NCI-H345 (cell line): ENCODE measurements at regions not wholly inside any gene's neighbourhood (a gene's known extent, or its start where the extent isn't known, plus 50 kb on each side); places are given as distances from the start of the nearest gene placed in this dataset.
"Not testable (repeated sequence)": the region's sequence is repeated elsewhere in the genome, so short reads cannot be mapped to it uniquely, and the experiment has no call there.

Experiments used
- DNase-seq: peaks from one replicate; lab custom pipeline; 2025; lab: John Stamatoyannopoulos, UW

DNA sequence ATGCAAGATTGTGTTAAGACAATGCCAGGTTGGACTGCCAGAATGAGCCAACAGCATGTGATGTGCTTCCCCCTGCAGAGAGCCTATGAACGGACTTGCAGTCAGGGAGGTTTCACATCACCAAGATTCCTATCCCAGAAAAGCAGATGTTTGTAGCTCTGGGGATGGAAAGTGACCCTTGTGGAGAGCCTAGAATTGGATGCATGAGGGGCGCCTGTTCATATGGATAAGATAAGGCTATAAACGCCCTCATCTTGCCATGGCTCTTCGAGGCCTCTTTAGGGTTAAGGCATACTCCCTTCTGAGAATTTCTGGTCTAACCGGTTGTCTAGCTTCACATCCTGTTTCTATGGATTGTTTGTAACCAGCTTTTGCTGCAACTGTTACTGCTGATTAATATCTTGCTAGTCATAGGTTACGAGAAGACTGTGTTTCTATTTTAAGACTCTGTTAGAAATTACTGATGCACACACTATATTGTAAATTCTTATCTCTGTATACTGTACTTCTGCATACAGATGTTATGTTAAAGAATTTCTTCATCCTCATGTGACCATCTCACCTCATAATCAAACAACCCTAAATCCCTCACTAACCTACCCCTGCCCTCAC lies 295.8 kb downstream of the PTGER3 start:
- DNase-seq: not testable (repeated sequence)

- DNase-seq: no peak
These were observed 292.9 kb downstream of the PTGER3 start for GRCh38 chr1:70754701-70755100.

DNA sequence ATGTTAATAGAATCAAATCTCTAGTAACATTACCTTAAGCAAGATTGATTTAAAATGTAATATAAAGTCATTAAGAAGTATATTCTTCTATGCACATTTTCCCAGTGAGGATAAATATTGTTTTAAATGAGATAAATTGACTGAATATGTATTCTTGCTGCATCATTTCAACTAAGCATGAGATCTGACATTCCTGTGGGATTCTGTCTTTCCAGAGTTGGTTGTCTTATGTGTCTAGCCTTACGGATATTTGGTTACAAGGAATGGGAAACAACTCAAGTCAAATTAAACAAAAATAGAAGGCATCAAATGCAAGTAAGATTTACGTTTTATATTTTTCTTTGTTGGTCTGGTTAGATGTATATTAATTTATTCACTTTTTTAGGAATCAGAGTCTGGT lies 287.5 kb downstream of the PTGER3 start:
- no peak for DNase-seq

DNA sequence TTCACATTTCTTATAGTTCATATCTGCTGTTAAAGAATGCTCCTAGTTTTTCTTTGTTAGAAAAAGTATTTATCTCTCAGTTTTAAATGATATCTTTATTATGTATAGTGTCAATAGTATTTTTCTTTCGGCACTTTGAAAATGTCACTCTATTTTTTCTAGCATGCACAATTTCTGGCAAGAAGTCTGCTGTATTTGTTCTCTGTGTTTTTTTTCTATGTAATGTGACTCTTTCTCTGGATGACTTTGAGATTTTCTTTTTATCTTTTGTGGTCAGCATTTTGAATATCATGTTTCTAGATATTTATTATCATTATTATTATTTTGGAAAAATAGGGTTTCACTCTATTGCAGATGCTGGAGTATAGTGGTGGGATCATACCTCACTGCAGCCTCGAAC lies 285.2 kb downstream of the PTGER3 start:
- no peak for DNase-seq

DNA sequence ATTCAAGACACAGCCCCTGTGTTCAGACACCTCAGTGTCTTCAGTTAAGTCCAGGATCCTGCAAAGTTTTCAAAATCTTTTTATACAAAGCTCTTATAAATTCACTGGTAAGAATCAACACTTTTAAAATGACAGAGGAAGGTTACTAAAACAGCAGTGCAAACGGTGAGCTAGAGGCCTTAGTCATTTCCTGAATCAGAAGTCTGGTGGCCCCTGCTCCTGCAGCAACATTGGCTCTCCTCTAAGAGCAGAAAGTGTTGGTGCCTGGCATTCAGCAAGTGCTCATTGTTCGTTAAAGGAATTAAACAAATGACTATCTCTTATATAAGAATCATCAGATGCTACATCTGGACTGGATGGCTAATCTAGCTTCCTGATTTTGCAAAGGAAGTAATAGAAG lies 282.9 kb downstream of the PTGER3 start:
- no peak for DNase-seq

- no peak for DNase-seq
These were observed 280.2 kb downstream of the PTGER3 start for GRCh38 chr1:70767377-70767776.

DNA sequence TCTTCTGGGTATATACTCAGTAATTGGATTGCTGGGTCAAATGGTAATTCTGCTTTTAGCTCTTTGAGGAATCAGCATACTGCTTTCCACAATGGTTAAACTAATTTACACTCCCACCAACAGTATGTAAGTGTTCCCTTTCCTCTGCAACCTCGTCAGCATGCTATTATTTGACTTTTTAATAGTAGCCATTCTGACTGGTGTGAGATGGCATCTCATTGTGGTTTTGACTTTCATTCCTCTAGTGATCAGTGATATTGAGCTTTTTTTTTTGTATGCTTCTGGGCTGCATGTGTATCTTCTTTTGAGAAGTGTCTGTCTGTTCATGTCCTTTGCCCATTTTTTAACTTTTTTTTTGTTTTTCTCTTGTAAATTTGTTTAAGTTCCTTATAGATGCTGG lies 279.4 kb downstream of the PTGER3 start:
- no peak for DNase-seq

- no peak for DNase-seq
These were observed 269.4 kb downstream of the PTGER3 start for GRCh38 chr1:70778056-70778762.

GRCh38 chr1:70778934-70779333 lies 268.7 kb downstream of the PTGER3 start:
- no peak for DNase-seq

DNA sequence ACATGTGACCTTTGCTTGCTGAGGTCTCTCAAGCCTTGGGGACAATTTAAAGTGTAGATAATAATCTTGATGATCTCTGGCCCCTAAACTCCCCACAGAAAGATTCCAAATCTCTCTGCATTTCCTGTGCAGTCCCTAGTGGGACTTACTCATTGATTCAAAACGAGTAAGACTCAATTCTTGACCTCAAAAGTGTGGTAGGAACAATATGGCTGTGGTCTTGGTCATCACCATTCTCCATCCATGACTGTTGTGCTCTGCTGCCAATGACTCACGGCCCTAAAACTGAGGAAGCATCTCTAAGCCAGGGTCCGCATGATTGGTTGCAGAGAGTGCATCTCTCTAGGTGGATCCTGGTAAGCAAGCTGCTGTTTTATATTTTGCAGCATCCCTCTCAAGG lies 268.0 kb downstream of the PTGER3 start:
- DNase-seq: no peak

DNA sequence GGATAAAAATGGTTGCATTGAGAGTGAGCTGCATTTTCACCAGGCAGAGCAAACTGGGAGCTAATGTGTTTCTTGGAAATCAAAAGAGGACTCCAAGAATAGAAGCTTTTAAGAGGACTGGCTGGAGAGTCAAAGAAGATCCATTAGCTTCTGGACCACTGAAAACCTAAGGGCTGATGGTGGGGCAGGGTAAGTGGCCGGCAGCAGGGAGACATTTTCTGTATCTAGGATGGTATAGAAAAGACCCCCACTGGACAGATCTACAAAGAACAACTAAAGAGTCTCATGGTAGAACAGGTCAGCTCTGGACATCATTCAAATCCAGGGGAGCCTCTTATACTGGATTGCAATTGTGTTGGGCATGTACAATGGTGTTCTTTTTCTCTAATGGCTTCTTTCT lies 262.3 kb downstream of the PTGER3 start:
- no peak for DNase-seq

GRCh38 chr1:70790232-70790923 lies 257.2 kb downstream of the PTGER3 start:
- no peak for DNase-seq

DNA sequence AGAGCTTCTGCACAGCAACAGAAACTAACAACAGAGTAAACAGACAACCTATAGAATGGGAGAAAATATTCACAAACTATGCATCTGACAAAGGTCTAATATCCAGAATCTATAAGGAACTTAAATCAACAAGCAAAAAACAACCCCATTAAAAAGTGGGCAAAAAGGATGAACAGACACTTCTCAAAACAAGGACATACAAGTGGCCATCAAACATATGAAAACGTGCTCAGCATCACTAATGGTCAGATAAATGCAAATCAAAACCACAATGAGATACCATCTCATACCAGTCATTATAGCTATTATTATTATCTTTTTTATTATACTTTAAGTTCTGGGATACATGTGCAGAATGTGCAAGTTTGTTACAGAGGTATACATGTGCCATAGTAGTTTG lies 252.6 kb downstream of the PTGER3 start:
- not testable (repeated sequence) for DNase-seq

- not testable (repeated sequence) for DNase-seq
These were observed 251.3 kb downstream of the PTGER3 start for GRCh38 chr1:70796298-70796697.

GRCh38 chr1:70802625-70803024 lies 245.0 kb downstream of the PTGER3 start:
- not testable (repeated sequence) for DNase-seq

DNA sequence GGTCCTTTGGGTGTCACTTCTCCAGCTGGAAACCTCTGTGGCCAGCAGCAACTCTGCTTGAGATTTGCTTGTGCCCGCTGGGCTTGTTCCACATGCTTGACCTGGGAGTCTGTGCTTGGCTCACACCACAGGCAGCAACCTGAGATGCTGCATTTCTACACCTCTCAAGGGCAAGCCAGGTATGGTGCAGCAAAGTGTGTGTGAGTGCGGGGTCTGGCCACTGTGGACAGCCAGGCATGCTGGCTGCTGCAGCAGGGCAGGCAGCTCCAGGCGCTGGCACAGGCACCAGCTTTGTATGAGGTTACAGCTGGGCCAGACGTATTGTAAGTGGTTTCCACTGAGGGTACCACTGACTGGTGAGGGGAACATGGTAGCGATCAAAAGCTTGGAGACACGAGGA lies 242.0 kb downstream of the PTGER3 start:
- DNase-seq: no peak

DNA sequence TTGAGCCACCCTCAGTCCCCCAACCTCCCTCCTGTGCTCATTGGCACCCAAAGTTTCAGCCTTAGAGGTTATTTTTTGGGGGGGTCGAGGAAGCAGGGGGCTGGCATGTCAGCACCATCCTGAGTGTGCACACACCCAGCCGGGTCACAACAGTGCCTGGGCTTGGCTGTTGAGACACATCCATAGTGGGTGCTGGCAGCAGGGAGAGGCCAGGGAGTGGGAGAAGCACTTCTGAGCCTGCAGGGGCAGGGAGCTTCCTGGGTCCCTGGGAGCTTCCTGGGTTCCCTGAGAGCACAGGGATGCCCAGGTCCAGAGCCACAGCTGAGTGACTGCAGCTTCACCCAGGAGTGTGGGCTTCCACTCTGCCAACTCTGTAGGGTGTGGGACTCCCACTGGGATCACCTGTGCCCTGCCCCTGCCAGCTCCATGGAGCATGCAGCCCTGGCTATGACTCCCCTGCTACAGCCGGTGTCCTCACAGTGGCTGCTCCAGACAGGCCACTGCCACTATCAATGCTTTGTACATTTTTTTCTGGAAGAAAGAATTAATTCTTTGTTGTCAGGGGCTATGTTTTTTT lies 240.4 kb downstream of the PTGER3 start:
- DNase-seq: no peak

DNA sequence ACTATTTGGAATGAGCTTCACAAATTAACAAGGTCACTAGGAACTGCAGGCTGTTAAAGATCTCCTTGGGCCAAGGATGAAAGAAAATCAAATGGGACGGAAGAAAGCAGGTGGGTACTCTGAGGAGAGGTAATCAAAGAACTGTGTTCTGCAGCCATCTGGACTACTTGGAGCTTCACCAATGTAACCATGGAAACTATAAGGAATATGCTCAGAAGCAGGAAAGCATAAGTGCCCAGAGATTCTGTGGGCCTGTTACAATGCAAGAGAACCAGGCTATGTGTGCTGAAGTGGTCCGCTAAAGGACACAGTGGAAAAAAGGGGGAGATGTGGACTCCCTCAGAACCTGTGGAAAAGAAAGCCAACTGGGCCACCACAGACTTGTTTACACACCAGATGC lies 238.5 kb downstream of the PTGER3 start:
- no peak for DNase-seq

DNA sequence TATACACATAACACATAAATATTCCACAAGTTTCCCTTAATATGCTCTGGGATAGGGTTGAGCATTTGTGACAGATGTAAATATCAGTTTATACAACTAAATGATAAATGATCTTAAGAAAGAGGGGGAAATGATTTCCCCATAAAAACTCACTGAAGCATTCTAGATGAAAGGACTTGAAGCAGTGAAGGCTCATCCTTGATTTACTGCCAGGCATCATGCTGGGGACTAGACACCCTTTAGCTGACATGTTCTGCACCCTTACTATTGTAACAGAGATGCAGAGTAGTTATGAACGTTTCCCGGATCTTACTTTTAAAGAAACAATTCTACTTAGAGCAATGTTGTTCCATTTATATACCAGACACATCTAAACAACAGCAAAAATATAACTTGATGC lies 235.8 kb downstream of the PTGER3 start:
- no peak for DNase-seq

DNA sequence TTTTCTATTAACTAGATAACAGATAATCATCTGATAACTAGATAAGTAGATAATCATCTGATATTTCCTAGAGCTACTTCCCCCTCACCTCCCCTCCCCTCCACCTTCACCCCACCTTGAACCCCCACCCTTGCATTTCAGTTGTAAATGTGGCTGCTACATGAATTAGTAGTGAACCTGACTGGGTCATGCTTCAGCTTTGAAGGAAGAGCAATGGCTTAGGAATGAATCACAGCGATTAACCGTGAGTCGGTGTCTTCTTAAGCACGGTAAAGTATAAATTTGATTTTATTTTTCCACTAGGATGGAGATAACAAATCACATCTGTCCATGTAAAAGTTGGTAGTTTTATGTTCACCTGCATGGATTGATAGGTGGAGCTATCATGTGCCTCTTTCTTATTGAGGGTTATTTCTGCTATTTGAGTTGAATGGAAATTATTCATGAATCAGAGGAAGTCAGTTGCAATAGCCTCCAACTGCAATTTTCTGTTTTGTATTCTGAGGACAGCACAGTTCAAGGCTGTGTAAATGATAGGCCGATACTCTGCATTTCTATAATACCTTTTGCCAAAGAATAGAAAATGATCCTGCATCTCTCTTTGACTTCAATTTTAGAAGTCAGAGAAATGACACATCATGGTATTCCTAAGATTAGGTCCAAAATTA lies 235.0 kb downstream of the PTGER3 start:
- DNase-seq: no peak

- DNase-seq: no peak
These were observed 229.2 kb downstream of the PTGER3 start for GRCh38 chr1:70818401-70818800.

DNA sequence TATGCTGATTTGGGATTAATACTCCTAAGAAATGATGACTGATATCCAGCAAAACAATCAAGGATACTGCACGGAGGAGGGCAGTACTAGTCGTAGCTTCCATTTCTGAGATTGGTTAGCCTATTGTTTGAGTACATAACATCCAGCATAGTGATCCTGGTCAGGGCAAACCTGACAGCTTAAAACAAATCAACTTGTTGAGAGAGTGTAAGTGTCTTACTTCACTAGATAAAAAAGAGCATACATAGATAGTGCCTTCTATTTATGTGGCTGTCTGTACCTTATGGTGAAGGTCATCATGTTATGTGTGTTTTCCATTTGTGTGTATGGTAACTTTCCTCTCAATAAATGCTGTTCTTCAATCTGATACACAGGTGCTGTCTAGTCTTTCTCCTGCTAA lies 228.4 kb downstream of the PTGER3 start:
- DNase-seq: no peak

- DNase-seq: no peak
These were observed 227.8 kb downstream of the PTGER3 start for GRCh38 chr1:70819785-70820184.
